ENCODE measurements at regions not wholly inside any gene's neighbourhood (a gene's known extent, or its start where the extent isn't known, plus 50 kb on each side); places are given as distances from the start of the nearest gene placed in this dataset.
A peak's percentile ranks its signal among the peaks of the same experiment; 100 is the strongest.
"Not testable (repeated sequence)": the region's sequence is repeated elsewhere in the genome, so short reads cannot be mapped to it uniquely, and the experiment has no call there.

GRCh38 chr14:34090451-34090850 is 139.6 kb upstream of the EGLN3 start:
- DNase-seq: no peak

- no peak for DNase-seq
These were observed 138.0 kb upstream of the EGLN3 start for GRCh38 chr14:34088914-34089313.

DNA sequence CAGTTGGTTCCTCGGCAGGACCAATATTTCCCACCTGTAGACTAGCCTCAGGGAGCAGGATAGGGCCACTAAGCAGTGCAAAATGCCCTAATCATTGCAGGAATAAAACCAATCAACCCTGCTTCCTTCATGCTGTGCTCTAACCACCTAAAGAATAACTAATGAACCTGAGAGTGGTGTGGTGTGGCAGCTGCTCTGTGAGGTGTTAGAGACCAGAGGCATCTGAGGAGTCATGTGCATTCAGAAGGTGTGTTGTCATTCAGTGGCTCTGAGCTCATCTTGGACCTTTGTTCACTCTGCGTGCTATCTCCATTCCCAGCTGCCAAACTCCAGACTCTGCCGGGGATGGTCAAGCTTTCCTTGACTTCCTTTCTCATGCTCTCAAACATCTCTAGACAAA is 136.7 kb upstream of the EGLN3 start:
- DNase-seq: no peak

DNA sequence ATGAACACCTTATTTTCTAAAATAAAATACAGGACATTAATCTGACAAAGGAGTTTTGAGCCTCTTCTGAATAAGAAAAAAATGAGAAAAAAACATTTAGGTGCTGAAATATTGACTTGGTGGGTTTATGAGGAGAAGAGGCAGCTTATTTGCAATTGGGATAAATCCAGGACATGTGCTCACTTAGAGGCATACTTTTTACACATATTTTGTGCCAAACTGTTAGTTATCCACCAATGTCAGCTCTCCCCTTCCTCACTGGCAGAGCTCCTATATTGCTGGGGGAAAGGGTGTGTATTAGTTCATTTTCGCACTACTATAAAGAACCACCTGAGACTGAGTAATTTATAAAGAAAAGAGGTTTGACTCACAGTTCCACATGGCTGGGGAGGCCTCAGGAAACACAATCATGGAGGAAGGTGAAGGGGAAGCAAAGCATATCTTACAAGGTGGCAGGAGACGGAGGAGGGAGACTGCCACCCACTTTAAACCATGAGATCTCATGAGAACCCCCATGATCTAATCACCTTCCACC is 135.4 kb upstream of the EGLN3 start:
- DNase-seq: no peak

- DNase-seq: no peak
These were observed 134.8 kb upstream of the EGLN3 start for GRCh38 chr14:34085695-34086094.

DNA sequence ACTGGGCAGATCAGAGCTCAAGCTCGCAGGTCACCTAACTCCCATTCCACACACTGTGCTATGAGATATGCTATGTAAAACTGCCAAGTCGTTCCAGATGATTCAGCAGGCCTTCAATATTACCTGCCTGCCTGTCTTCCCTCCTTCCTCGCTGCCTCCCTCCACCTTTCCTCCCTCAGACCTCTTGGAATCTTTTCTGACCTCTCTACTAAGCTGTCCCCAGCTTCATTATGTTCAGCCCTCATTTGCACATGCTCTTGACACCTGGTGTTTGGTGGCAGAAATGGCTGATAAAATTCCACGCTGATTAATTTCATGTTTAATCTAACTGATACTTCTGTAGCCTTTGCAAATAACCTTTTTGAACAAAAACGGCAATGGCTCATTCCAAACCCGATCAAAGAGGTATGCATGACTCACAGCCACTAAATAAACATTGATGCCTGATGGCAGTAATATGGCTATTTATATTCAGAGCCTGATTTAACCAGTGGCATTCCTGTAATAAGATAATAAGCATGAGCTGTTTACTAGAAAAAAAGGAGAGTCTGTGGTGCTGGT is 130.8 kb upstream of the EGLN3 start:
- DNase-seq: no peak

- peak; percentile 41 for DNase-seq
These were observed 130.3 kb upstream of the EGLN3 start for GRCh38 chr14:34081101-34081575.

DNA sequence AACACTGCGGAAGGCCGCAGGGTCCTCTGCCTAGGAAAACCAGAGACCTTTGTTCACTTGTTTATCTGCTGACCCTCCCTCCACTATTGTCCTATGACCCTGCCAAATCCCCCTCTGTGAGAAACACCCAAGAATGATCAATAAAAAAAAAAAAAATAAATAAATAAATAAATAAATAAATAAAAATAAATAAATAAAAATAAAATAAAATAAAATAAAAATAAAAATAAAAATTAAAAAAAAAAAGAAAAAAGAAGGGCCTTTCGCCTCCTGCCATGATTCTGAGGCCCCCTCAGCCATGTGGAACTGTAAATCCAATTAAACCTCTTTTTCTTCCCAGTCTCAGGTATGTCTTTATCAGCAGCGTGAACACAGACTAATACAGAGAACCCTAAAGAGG is 128.8 kb upstream of the EGLN3 start:
- not testable (repeated sequence) for DNase-seq

DNA sequence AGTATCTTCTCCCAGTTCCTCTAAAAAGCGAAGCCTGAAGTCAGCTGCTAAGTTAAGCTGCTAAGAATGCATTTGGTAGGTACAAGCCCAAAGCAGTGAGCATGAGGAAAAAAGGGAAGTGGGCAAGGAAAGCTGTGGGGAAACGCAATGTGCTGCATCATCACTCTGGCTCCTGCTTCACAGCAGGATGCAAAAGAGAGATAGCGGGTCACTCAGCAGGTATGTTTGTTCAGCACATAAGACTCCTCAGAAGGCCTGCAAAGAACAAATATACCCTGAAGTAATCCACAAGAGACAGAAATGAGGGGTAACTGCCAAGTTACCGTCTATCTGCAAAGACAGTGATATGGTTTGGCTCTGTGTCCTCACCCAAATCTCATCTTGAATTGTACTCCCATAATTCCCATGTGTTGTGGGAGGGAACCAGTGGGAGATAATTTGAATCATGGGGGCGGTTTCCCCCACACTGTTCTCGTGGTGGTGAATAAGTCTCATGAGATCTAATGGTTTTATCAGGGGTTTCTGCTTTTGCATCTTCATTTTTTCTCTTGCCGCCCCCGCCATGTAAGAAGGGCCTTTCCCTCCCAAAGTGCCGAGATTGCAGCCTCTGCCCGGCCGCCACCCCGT is 127.4 kb upstream of the EGLN3 start:
- DNase-seq: no peak

DNA sequence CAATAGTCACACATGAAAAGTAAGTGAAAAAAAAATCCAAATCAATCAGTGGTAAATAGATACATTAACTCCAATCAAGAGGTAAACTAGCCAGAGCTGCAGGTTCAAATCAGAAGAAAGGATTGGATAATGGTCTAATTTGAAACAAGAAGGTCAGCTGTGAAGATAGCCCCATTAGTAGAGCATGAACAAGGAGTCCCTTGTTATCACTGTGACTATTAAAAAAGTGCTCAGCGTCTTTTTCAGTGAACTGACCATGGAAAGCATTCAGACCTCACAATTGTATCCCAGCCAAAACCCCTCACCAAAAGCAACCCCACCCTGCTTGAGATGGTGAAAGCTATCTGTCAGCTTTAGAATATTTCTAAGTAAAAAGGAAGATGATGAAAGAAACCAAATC is 125.0 kb upstream of the EGLN3 start:
- DNase-seq: no peak

DNA sequence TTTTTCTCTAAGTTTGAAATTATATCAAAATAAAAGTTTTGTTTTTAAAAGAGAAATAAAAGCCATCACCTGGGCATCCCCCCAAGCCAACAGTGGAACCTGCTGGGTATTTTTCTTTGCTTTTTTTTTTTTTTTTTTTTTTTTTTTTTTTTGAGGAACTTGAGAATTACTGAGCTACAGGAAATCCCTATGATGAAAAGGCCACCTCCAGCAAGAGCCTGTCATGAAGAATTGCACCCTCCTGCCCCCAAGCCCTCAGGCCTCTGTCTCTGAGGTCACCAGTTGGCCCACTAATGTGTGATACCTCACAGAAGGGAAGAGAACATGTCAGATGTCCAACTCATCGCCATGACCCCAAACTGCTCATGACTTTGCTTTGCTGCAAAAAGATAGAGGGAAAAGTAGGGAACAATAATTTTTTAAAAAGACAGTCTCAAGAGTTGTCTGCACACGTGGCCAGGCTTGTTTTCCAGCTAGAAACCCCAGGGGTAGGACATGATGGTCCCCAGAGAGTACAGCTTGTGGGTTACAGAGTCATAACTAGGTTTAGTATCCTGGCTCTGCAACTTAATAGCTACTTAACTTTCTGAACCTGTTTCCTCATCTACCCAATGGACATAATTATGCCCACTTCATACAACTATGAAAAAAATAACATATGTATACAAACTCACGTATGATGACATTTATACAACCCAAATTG is 124.3 kb upstream of the EGLN3 start:
- no peak for DNase-seq

DNA sequence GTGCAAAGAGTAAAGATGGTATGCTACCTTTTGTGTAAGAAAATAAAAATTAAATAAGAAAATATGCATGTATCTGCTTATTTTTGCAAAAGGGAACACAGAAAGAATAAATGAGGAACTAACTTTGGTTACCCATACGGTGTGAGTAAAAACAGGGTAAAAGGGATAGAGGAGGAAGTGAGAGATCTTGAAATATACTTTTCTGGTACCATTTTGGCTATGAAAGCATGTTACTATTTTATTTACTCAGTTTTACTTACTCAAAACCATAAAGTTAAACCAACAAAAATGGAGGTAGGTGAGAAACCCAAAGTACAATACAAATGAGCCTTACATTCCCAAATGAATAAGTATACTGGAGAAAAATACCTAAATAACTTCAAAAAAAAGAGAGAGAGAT is 122.0 kb upstream of the EGLN3 start:
- DNase-seq: no peak

GRCh38 chr14:34072401-34072800 is 121.5 kb upstream of the EGLN3 start:
- no peak for DNase-seq

DNA sequence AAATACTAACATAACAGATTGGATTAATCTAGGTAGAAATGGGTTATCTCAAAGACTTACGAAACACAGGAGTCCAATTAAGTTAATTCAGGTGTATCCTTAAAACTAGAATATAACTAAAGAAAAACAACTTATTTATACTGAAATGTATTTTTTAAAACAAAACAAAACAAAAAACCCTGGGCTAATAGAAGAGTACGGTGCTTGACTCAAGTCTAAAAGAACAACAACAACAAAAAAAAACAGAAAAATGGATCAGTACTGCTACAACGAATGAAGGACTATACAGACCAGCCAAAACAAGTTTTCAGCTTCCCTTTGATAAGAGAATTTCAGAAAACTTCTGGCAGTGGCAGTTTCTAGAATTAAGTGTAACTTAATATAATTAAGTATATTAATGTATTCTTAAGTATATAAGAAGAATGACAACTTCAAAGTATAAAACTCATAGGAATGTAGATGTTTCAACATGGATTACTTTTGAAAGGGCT is 120.1 kb upstream of the EGLN3 start:
- no peak for DNase-seq

- DNase-seq: no peak
These were observed 119.1 kb upstream of the EGLN3 start for GRCh38 chr14:34069854-34070582.

- no peak for DNase-seq
These were observed 116.7 kb upstream of the EGLN3 start for GRCh38 chr14:34067587-34067986.

- no peak for DNase-seq
These were observed 115.0 kb upstream of the EGLN3 start for GRCh38 chr14:34065690-34066391.

- DNase-seq: no peak
These were observed 114.4 kb upstream of the EGLN3 start for GRCh38 chr14:34065236-34065635.

DNA sequence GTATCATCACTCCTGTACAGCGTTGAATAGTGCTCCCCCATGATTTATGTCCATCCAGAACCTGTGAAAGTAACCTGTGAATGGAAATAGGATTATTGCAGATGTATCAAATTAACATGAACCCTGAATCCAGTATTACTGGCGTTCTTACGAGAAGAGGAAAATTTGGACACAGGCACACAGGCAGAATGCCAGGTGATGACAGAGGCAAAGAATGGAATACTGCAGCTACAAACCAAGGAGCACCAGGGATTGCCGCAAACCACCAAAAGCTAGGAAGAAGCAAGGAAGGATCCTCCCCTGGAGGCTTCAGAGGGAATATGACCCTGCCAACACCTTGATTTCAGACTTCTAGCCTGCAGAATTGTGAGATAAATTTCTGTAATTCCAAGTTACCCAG is 113.5 kb upstream of the EGLN3 start:
- no peak for DNase-seq

- no peak for DNase-seq
These were observed 112.7 kb upstream of the EGLN3 start for GRCh38 chr14:34063470-34064164.

DNA sequence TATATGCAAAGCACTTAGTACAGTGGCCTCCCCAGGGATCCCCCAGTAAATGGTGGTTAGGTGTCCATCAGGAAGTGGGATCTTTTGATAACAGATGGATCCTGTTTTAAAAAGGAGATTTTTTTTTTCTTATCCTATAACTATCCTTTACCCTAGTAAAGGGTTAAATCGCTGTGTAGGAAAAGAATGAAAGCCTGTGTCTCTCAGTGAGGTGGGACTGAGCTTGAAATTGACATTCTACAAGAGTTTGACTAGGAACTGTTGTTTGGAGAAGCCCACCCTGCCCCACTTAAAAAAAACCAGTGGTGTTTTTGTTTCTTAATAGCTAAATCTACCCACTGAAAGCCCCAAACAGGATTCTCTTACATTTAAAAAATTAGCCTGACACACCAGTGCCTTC is 112.2 kb upstream of the EGLN3 start:
- DNase-seq: no peak

All from right kidney (tissue), 1 donor.